ENCODE measurements at regions not wholly inside any gene's neighbourhood (a gene's known extent, or its start where the extent isn't known, plus 50 kb on each side); places are given as distances from the start of the nearest gene placed in this dataset.

DNA sequence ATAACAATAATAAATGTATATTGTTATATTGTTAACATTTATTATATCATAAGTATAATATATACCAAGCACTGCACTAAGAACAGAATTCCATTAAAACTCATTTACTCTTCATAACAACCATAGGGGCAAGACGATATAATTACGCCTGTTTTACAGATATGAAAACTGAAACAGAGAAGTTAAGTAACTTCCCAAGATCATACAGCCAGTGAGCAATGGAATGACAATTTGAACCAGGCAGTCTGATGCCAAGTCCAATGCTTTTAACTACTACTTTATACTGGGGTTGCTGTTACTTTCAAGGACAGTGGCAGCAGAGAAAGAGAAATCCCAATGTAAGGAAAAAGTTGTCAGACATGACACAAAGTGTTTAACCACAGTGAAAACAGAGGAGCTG, 338.8 kb upstream of the ID2 start:
- Histone ChIP-seq H3K9me3 (no peaks in the 10 kb centered on the region), H3K27me3 (no peaks in the 10 kb centered on the region), H3K36me3 (no peaks in the 10 kb centered on the region), H3K4me1 (peaks cover 0 to 7% (median 2%) of the 10 kb centered on the region in 4 donors), H3K4me3 (no peak overlapping the region), H3K27ac (no peak overlapping the region)
- no peak for DNase-seq
- TF ChIP-seq POLR2AphosphoS5 (IDR thresholded peaks at IDR 0.05), result no peak
- TF ChIP-seq, protein P1, sequence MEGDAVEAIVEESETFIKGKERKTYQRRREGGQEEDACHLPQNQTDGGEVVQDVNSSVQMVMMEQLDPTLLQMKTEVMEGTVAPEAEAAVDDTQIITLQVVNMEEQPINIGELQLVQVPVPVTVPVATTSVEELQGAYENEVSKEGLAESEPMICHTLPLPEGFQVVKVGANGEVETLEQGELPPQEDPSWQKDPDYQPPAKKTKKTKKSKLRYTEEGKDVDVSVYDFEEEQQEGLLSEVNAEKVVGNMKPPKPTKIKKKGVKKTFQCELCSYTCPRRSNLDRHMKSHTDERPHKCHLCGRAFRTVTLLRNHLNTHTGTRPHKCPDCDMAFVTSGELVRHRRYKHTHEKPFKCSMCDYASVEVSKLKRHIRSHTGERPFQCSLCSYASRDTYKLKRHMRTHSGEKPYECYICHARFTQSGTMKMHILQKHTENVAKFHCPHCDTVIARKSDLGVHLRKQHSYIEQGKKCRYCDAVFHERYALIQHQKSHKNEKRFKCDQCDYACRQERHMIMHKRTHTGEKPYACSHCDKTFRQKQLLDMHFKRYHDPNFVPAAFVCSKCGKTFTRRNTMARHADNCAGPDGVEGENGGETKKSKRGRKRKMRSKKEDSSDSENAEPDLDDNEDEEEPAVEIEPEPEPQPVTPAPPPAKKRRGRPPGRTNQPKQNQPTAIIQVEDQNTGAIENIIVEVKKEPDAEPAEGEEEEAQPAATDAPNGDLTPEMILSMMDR (IDR thresholded peaks at IDR 0.05), result no peak
- no peak for TF ChIP-seq POLR2A (IDR thresholded peaks at IDR 0.05)
- no peak for TF ChIP-seq EP300 (IDR thresholded peaks at IDR 0.05; ENCODE audit: low read depth)
- 67 to 82% methylated on average over 2 of the region's 2 CpGs for WGBS, 2 donors (ENCODE audit: low coverage in 1 of 2)
- in situ Hi-C loops (cut with MboI; ENCODE audit: low pct_ligation_motif_present in 1 of 4, low pct_unique_long_range_greater_than_20kb in 1 of 4, low sequenced_read_pairs in 3 of 4) (no loop called here), intact Hi-C loops (cut with DNase I; ENCODE audit: low total_unique reads) (no loop called here)

- Histone ChIP-seq H3K9me3 (no peaks in the 10 kb centered on the region), H3K27ac (no peak overlapping the region), H3K4me3 (no peak overlapping the region), H3K27me3 (no peaks in the 10 kb centered on the region), H3K4me1 (peaks cover 0 to 7% (median 2%) of the 10 kb centered on the region in 4 donors), H3K36me3 (no peaks in the 10 kb centered on the region)
- no peak for TF ChIP-seq EP300 (IDR thresholded peaks at IDR 0.05; ENCODE audit: low read depth)
- TF ChIP-seq POLR2A (IDR thresholded peaks at IDR 0.05), result no peak
- no peak for TF ChIP-seq POLR2AphosphoS5 (IDR thresholded peaks at IDR 0.05)
- TF ChIP-seq, protein P1 (IDR thresholded peaks at IDR 0.05), result no peak
- DNase-seq, result no peak
- in situ Hi-C loops (cut with MboI; ENCODE audit: low pct_ligation_motif_present in 1 of 4, low pct_unique_long_range_greater_than_20kb in 1 of 4, low sequenced_read_pairs in 3 of 4) (no loop called here), intact Hi-C loops (cut with DNase I; ENCODE audit: low total_unique reads) (no loop called here)
- WGBS, 2 donors (ENCODE audit: low coverage in 1 of 2), result 90 to 94% methylated on average over 7 to 10 of the region's 10 CpGs
Observed at GRCh38 chr2:8344144-8345097, 337.4 kb upstream of the ID2 start.

DNA sequence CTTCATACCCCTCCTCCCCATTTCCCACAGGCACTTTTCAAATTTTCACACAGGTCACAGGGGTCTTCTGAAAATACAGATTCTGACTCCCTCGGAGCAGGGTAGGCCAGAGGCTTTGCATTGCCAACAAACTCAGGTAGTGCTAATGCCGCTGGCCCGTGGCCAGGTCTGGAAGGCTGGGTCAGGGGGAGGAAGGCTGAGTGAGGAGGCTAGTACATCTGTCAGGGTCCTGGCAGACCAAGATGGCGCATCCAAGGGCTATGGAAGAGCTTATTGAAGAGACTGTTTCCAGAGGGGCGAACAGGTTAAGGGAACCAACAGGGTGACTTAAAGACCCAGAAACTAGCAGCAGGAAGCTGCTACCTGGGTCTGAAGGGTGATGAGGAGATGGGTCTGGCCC, 336.7 kb upstream of the ID2 start:
- no peak overlapping the region for H3K4me3 ChIP-seq
- no peak for DNase-seq
- TF ChIP-seq, protein P1 (IDR thresholded peaks at IDR 0.05), result no peak
- TF ChIP-seq EP300 (IDR thresholded peaks at IDR 0.05; ENCODE audit: low read depth) (no peak), POLR2A (IDR thresholded peaks at IDR 0.05) (no peak), POLR2AphosphoS5 (IDR thresholded peaks at IDR 0.05) (no peak)
- WGBS, 2 donors (ENCODE audit: low coverage in 1 of 2), result 98% methylated on average over 5 of the region's 5 CpGs; no CpG with 5 or more reads in 1 of the 2 donors
- H3K9me3 ChIP-seq, result no peaks in the 10 kb centered on the region
- no peak overlapping the region for H3K27ac ChIP-seq
- no peaks in the 10 kb centered on the region for H3K36me3 ChIP-seq
- no peaks in the 10 kb centered on the region for H3K27me3 ChIP-seq
- intact Hi-C loops (cut with DNase I; ENCODE audit: low total_unique reads) (no loop called here), in situ Hi-C loops (cut with MboI; ENCODE audit: low pct_ligation_motif_present in 1 of 4, low pct_unique_long_range_greater_than_20kb in 1 of 4, low sequenced_read_pairs in 3 of 4) (no loop called here)
- peaks cover 0 to 7% (median 2%) of the 10 kb centered on the region in 4 donors for H3K4me1 ChIP-seq

- intact Hi-C loops (cut with DNase I; ENCODE audit: low total_unique reads) (no loop called here), in situ Hi-C loops (cut with MboI; ENCODE audit: low pct_ligation_motif_present in 1 of 4, low pct_unique_long_range_greater_than_20kb in 1 of 4, low sequenced_read_pairs in 3 of 4) (no loop called here)
- no peak for DNase-seq
- Histone ChIP-seq H3K27ac (no peak overlapping the region), H3K36me3 (no peaks in the 10 kb centered on the region), H3K9me3 (no peaks in the 10 kb centered on the region), H3K4me3 (no peak overlapping the region), H3K27me3 (no peaks in the 10 kb centered on the region), H3K4me1 (peaks cover 0 to 7% (median 2%) of the 10 kb centered on the region in 4 donors)
- TF ChIP-seq POLR2AphosphoS5 (IDR thresholded peaks at IDR 0.05), result no peak
- TF ChIP-seq, protein P1 (IDR thresholded peaks at IDR 0.05), result no peak
- WGBS, 2 donors (ENCODE audit: low coverage in 1 of 2), result 57 to 80% methylated on average over 2 to 7 of the region's 7 CpGs
Observed at GRCh38 chr2:8346208-8346607, 335.6 kb upstream of the ID2 start.
